Large intestine (tissue), 3 donors: ENCODE measurements at regions not wholly inside any gene's neighbourhood (a gene's known extent, or its start where the extent isn't known, plus 50 kb on each side); places are given as distances from the start of the nearest gene placed in this dataset.

ENCODE experiments used
- DNase-seq, 2 donors: peaks; one replicate each; pipeline versions ENCODE4 v3.0.0 to v3.0.0-alpha.2; 2013
- H3K27ac ChIP-seq: one replicate; pipeline ENCODE4 v1.5.1; 2013; ENCODE audit warnings: low read length
- H3K27me3 ChIP-seq: 2 replicates; pipeline ENCODE4 v1.6.1; 2013; ENCODE audit warnings: low read length; ENCODE audit not compliant: control insufficient read depth, insufficient read depth
- H3K36me3 ChIP-seq: 2 replicates; pipeline ENCODE4 v1.6.1; 2013; ENCODE audit warnings: low read length; ENCODE audit not compliant: control insufficient read depth, insufficient read depth
- H3K4me1 ChIP-seq: one replicate; pipeline ENCODE4 v1.6.1; 2013; ENCODE audit warnings: low read length; ENCODE audit not compliant: control insufficient read depth, insufficient read depth
- H3K4me3 ChIP-seq: one replicate; pipeline ENCODE4 v1.5.1; 2013; ENCODE audit warnings: low read length
- H3K9me3 ChIP-seq: one replicate; pipeline ENCODE4 v1.6.1; 2013; ENCODE audit warnings: mild to moderate bottlenecking, low read depth, low read length, moderate library complexity; ENCODE audit not compliant: control insufficient read depth
- WGBS: methylation state at CpG from one replicate; pipeline ENCODE4 v1.1.5; 2013; ENCODE audit warnings: low lambda C conversion rate; ENCODE audit not compliant: insufficient coverage; 5-methylcytosine and 5-hydroxymethylcytosine counted together

GRCh38 chr12:77577791-77578190 lies 252.9 kb upstream of the NAV3 start:
- WGBS: 100% methylated on average over 1 of the region's 1 CpG
- DNase-seq: no peak
- H3K4me3 ChIP-seq: no peak overlapping the region
- H3K4me1 ChIP-seq: peaks cover 13% of the 10 kb centered on the region
- H3K36me3 ChIP-seq: no peaks in the 10 kb centered on the region
- H3K27ac ChIP-seq: no peak overlapping the region
- H3K9me3 ChIP-seq: no peaks in the 10 kb centered on the region
- no peaks in the 10 kb centered on the region for H3K27me3 ChIP-seq

DNA sequence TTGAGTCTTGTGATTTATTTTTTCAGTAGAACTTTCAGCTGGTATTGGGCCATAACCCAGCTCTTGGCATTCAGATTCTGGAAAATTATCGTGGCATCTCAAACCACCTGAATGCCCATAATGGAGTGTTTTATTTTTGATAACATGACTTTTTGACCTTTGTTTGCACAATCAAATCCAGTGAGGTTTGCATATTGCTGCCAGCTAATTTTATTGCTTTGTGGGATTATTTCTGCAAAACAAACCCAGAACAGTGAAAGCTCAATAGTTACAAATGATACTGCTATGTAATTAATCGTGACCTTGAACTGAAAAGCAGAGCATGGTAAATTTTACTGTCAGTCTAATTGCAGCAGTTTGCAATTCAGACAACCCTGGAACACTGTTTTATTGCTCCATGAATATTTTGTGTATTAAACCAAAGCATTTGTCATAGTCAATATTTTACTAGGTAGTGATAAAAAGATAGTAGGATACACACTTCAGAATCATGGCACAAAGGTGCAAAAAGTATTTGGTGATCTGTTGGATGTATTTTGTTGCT lies 255.2 kb upstream of the NAV3 start:
- H3K27me3 ChIP-seq: no peaks in the 10 kb centered on the region
- DNase-seq: peak in 1 of 2 donors; percentile 17
- no peak overlapping the region for H3K4me3 ChIP-seq
- no peaks in the 10 kb centered on the region for H3K36me3 ChIP-seq
- no peak overlapping the region for H3K27ac ChIP-seq
- H3K9me3 ChIP-seq: no peaks in the 10 kb centered on the region
- H3K4me1 ChIP-seq: peaks cover 9% of the 10 kb centered on the region
- no CpG with 5 or more reads among the region's 2 CpGs for WGBS

DNA sequence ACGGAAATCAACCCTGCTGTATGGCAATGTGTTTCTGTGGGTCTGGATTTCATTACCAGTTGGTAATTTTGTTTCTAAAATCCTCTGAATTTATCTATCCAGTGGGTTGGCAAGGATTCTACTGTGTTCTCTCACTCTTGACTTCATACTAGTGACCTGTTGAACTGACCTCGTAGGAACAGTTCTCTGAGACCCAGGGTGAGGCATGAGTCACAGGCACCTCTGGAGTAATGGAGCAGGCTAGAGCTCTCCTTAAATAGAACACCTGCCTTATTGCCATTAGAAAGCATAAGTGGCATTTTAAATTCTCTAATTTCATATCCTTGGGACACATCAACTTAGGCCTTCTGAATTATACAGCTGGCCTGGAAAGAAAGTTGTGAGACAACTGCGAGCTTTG lies 258.3 kb upstream of the NAV3 start:
- Histone ChIP-seq H3K36me3 (no peaks in the 10 kb centered on the region), H3K27ac (no peak overlapping the region), H3K4me3 (no peak overlapping the region), H3K27me3 (no peaks in the 10 kb centered on the region), H3K4me1 (peaks cover 10% of the 10 kb centered on the region), H3K9me3 (no peaks in the 10 kb centered on the region)
- WGBS: no CpG with 5 or more reads among the region's 3 CpGs
- no peak for DNase-seq

GRCh38 chr12:77571768-77572167 lies 258.9 kb upstream of the NAV3 start:
- WGBS: 90% methylated on average over 2 of the region's 7 CpGs
- H3K4me1 ChIP-seq: peaks cover 10% of the 10 kb centered on the region
- no peak for DNase-seq
- H3K9me3 ChIP-seq: no peaks in the 10 kb centered on the region
- no peaks in the 10 kb centered on the region for H3K36me3 ChIP-seq
- no peaks in the 10 kb centered on the region for H3K27me3 ChIP-seq
- no peak overlapping the region for H3K27ac ChIP-seq
- no peak overlapping the region for H3K4me3 ChIP-seq

DNA sequence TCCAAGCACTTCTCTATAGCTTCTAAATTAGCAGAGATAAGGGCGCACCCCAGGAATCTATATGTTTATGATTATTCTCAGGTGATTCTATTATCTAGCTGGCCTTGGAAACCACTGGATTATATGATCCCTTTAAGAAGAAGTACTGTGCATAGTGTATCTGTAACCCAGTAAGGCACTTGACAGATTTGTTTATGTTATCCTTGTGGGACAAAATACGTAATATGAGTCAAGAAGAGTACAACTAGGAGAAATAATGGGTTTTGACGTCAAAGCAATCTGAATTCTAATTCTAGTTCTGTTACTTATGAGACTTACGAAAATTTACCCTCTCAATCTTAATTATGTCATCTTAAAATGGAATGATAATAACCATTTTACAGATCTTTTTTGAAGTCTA lies 259.6 kb upstream of the NAV3 start:
- Histone ChIP-seq H3K4me3 (no peak overlapping the region), H3K36me3 (no peaks in the 10 kb centered on the region), H3K27ac (no peak overlapping the region), H3K9me3 (no peaks in the 10 kb centered on the region), H3K27me3 (no peaks in the 10 kb centered on the region), H3K4me1 (peaks cover 8% of the 10 kb centered on the region)
- DNase-seq: no peak
- 100% methylated on average over 1 of the region's 4 CpGs for WGBS

DNA sequence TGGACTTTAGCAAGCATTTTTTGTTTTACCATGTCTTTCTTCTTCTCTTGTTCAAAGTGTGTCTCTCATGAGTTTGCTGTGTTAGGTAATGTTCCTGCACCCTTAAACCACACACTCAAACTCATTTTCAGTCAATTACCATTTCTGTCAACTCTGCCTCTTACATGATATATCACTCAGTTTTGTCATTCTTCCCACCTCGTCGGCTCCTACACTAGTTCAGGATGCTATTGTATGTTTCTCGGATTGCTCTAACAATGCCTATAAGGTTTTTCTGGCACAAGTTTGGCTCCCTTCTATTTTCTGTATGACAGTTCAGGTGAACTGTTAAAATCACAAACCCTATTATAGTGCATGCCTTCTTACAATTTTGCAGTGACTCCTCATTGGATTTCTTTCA lies 260.8 kb upstream of the NAV3 start:
- no peak overlapping the region for H3K27ac ChIP-seq
- no peak for DNase-seq
- no CpG with 5 or more reads among the region's 3 CpGs for WGBS
- H3K9me3 ChIP-seq: no peaks in the 10 kb centered on the region
- H3K36me3 ChIP-seq: no peaks in the 10 kb centered on the region
- peaks cover 5% of the 10 kb centered on the region for H3K4me1 ChIP-seq
- no peak overlapping the region for H3K4me3 ChIP-seq
- no peaks in the 10 kb centered on the region for H3K27me3 ChIP-seq

DNA sequence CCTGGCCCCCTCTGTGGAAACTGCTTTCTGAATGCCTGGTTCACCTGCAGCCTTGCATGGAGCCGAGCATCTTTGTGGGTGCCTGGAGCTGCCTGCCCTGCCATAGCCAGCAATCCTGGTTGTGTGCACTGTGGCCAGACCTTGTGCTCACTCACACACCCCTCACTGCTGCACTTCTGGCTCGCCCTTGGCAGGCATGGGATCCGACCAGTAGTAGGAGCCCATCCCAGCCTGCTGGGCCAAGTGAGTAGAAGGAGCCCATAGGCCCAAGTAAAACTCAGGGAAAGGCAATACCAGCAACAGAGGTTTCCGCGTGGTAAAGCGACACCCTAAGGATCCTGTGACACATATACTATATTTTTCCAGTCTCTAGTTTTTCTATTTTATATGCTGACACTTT lies 270.0 kb upstream of the NAV3 start:
- no peak for DNase-seq
- no peaks in the 10 kb centered on the region for H3K27me3 ChIP-seq
- no peak overlapping the region for H3K4me3 ChIP-seq
- H3K36me3 ChIP-seq: no peaks in the 10 kb centered on the region
- H3K27ac ChIP-seq: no peak overlapping the region
- H3K9me3 ChIP-seq: peaks cover 4% of the 10 kb centered on the region
- no CpG with 5 or more reads among the region's 6 CpGs for WGBS
- H3K4me1 ChIP-seq: no peaks in the 10 kb centered on the region

DNA sequence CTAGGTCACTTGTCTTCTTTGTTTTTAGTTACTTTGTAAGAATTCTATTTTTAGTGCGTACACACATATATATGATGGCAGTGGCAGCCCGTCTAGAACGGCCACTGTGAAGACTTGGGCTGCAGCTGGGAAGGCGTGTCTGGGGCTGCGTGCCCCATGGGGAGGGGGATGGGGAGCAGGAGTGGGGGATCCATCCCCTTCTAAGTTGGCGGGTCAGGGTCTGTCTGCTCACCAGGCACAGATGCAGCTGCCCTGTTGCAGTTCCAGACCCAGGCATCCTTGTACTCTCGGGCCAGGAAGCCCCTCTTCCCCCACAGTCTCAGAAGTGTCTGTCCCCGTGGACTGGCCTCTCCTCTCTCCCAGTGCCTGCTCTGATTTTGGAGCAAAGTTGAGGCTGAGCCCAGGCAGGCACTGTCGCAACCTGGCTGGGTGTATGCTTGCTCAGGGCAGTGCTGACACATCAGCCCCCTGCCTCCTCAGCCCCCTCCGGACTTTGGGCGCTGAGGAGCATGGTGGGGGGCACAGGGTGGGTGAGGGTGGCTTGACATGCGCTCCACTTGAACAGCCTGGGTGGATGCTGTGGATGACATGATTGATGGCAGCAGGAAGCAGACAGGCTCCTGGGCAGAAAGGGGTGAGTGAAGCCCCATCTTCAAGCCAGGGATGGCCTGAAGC lies 271.2 kb upstream of the NAV3 start:
- Histone ChIP-seq H3K4me1 (no peaks in the 10 kb centered on the region), H3K36me3 (no peaks in the 10 kb centered on the region), H3K27me3 (no peaks in the 10 kb centered on the region), H3K27ac (no peak overlapping the region), H3K9me3 (peaks cover 4% of the 10 kb centered on the region), H3K4me3 (no peak overlapping the region)
- 100% methylated on average over 1 of the region's 12 CpGs for WGBS
- no peak for DNase-seq

GRCh38 chr12:77555074-77555473 lies 275.6 kb upstream of the NAV3 start:
- DNase-seq: no peak
- no CpG with 5 or more reads among the region's 4 CpGs for WGBS
- Histone ChIP-seq H3K27me3 (no peaks in the 10 kb centered on the region), H3K27ac (no peak overlapping the region), H3K36me3 (no peaks in the 10 kb centered on the region), H3K9me3 (peaks cover 4% of the 10 kb centered on the region), H3K4me1 (no peaks in the 10 kb centered on the region), H3K4me3 (no peak overlapping the region)

DNA sequence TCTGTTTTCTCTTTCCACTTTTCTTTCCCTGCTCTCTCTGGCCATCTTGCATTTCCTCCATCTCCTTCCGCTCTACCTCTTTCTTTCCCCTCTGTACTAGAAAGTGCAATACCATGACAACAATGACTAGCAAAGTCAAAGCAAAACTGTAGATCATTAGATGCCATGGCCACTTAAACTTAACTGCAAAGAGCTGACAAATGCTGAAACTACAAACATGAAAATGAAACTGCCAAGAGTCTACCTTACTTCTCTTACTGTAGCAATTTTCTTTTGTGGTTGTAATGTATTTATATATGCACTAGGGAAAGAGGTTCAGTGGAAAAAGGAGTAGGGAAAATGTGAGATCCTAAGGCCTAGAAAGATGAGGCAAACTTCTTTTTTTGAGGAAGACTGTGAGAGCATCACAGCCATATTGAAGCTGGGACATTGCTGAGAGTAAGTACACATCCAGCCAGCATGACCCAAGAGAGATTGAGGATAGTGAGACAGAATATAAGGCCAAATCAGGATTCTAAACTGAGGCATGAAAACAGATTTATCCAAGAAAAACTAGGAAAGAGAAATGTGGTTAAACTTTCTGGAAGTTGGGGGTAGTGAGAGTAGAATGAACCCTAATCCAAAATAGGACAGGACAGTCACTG lies 276.6 kb upstream of the NAV3 start:
- Histone ChIP-seq H3K27ac (no peak overlapping the region), H3K9me3 (no peaks in the 10 kb centered on the region), H3K4me3 (no peak overlapping the region), H3K36me3 (no peaks in the 10 kb centered on the region), H3K4me1 (no peaks in the 10 kb centered on the region), H3K27me3 (no peaks in the 10 kb centered on the region)
- no peak for DNase-seq
- 92% methylated on average over 1 of the region's 1 CpG for WGBS
